GM18873 (cell line): ENCODE measurements at regions not wholly inside any gene's neighbourhood (a gene's known extent, or its start where the extent isn't known, plus 50 kb on each side); places are given as distances from the start of the nearest gene placed in this dataset.

ENCODE experiments used
- ATAC-seq: cut with Tn5 transposase; IDR thresholded peaks from one replicate; pipeline ENCODE4 v1.9.1; 2021; ENCODE audit warnings: mild to moderate bottlenecking, moderate library complexity, moderate number of reproducible peaks; ENCODE audit not compliant: unreplicated experiment, low FRiP score

DNA sequence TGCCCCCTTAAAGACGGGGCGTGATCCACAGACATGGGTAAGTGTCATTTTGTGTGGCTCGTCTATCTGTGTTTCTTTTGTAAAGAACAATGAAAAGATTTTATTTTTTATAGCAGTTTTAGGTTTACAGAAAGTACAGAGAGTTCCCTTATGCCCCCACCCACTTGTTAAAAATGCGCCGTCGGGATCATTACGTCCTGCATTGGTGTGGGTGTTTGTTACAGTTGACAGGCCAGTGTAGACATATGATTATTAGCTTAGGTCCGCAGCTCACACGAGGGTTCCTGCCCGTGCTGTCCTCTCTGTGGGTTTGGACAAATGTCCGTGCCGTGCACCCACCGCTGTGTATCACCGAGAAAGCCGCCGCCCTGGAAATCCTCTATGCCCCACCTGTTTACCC, 50.5 kb downstream of the RGS12 start:
- no peak for ATAC-seq

GRCh38 chr4:3344104-3344503, 51.3 kb downstream of the RGS12 start:
- ATAC-seq = no peak

- ATAC-seq = no peak
Observed at GRCh38 chr4:3344596-3344995, 51.8 kb downstream of the RGS12 start.

GRCh38 chr4:3345384-3345783, 52.6 kb downstream of the RGS12 start:
- ATAC-seq = no peak

GRCh38 chr4:3346146-3346545, 53.3 kb downstream of the RGS12 start:
- ATAC-seq = no peak

DNA sequence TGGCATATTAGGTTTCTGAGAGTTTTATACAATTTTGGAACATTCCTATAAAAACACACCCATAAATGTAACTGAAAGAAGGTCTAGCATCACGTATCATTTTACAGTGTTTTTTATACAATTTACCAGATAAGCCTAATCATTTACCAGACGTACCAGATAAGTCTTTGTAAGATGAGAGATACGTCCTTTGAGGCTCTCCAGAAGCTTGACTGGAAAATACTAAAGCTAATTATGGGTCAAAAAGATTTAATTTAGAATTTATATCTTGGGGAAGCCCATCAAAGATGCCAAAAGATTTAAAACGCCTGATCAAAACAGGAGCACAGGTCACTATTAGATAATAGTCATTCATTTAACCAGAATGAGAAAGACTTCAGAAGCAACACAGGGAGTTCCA, 55.0 kb downstream of the RGS12 start:
- no peak for ATAC-seq

- no peak for ATAC-seq
Observed at GRCh38 chr4:3348621-3349020, 55.8 kb downstream of the RGS12 start.

- ATAC-seq = no peak
Observed at GRCh38 chr4:3349116-3349515, 56.3 kb downstream of the RGS12 start.

- no peak for ATAC-seq
Observed at GRCh38 chr4:3351997-3352396, 59.2 kb downstream of the RGS12 start.

DNA sequence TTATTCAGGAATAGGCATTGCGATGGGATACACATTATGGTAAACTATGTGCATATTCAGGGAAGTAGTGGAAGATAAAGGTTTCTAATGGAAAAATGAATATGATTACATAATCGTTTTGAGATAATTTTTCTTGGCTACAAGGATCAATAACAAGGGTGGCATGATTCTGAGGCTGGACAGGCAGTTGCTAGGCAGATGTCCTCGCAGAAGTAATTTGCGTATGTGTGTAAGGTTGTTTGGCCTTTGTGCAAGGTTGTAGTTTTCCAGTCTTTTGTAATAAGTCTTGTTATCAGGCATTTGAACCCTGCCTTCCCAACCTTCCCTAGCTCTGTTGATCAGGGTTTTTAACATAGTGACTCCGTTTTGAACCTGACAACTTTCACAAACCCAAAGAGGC, 59.7 kb downstream of the RGS12 start:
- no peak for ATAC-seq

GRCh38 chr4:3352941-3353594, 60.2 kb downstream of the RGS12 start:
- ATAC-seq = no peak

GRCh38 chr4:3353752-3354454, 61.1 kb downstream of the RGS12 start:
- no peak for ATAC-seq

DNA sequence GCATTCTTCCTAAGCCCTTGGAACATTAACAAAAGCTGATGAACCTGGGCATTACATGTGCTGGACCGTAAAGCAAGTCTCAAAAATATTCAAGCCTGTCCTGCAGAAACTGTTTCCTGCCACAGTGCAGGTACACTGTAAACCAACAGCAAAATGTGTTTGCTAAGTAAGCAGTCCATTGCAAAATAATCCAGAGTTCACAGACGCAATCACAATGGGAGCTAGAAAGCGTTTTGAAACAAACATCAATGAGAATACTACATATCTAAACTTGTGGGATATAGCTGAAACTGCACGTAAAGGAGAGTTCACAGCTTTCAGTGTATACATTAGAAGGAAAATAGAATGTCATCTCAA, 61.6 kb downstream of the RGS12 start:
- no peak for ATAC-seq

DNA sequence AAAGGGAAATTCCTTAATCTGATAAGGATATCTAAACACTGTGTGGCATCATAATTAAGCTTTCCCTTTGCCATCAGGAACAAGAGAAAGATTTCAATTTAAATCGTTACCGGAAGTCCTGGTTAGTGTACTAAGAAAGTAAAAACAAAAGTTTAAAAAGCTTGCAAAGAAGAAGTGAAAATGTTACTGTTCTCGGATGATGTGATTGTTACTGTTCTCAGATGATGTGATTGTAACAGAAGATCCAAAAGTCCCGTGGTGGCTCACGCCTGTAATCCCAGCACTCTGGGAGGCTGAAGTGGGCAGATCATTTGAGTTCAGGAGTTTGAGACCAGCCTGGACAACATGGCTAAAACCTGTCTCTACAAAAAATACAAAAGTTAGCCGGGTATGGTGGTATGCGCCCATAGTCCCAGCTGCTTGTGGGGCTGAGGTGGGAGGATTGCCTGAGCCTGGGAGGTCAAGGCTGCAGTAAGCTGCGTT, 62.5 kb downstream of the RGS12 start:
- no peak for ATAC-seq

DNA sequence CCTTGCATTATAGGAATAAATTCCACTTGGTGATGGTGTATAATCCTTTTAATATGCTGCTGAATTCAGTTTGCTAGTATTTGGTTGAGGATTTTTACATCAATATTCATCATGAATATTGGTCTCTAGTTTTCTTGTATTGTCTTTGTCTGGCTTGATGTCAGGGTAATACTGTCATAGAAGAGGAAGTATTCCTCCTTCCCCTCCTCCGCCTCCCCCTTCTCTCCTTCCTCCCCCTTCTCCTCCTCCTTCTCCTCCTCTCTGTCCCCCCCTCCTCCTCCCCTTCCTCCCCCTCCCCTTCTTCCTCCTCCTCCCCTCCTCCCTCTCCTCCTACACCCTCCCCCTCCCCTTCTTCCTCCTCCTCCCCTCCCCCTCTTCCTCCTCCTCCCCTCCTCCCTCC, 65.8 kb downstream of the RGS12 start:
- no peak for ATAC-seq

GRCh38 chr4:3360777-3361176, 68.0 kb downstream of the RGS12 start:
- no peak for ATAC-seq

DNA sequence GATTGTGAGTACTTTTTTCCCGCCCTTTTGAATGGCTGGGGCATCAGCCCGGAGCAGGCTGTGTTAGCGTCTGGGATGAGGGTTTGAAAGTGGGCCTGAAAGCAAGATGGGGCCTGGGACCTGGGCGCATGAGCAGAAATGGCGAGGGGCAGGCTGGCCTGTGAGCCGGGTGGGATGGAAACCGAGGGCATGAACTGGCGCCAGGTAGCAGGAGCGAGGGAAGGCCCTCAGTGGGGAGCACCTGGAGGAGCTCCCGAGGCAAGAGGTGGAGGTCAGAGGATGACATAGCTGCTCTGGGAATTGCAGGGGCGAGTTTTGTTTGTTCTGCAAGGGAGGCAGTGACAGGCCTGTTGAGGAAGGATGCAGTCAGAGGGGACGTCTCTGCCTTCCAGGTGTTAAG, 68.6 kb downstream of the RGS12 start:
- ATAC-seq = no peak

GRCh38 chr4:3361896-3362295, 69.1 kb downstream of the RGS12 start:
- ATAC-seq = no peak

DNA sequence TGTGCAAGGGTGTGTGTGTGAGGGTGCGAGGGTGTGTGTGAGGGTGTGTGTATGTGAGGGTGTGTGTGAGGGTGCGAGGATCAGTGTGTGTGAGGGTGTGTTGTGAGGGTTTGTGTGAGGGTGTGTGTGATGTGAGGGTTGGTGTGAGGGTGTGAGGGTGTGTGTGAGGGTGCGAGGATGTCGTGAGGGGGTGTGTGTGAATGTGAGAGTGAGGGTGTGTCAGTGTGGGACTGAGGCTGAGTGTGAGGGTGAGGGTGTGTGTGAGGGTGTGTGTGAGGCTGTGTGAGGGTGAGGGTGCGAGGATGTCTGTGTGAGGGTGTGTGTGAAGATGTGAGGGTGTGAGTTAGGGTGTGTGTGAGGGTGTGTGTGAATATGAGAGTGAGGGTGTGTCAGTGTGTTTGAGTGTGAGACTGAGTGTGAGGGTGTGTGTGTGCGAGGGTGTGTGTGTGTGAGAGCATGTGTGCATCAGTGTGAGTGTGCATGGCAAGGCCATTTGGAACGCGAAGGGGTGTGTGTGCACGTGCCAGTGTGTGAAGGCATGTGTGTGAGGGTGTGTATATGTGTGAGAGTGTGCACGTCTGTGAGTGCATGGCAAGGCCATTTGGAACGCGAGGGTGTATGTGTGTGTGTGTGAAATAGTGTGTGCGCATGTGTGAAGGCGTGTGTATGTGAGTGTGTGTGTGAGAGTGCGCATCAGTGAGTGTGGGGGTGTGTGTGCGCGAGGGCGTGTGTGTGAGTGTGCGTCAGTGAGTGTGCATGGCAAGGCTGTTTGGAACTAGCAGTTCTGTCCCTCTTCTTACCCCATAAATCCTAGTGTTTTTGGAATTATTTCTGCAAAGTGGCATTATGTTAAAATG, 69.8 kb downstream of the RGS12 start:
- ATAC-seq = no peak

DNA sequence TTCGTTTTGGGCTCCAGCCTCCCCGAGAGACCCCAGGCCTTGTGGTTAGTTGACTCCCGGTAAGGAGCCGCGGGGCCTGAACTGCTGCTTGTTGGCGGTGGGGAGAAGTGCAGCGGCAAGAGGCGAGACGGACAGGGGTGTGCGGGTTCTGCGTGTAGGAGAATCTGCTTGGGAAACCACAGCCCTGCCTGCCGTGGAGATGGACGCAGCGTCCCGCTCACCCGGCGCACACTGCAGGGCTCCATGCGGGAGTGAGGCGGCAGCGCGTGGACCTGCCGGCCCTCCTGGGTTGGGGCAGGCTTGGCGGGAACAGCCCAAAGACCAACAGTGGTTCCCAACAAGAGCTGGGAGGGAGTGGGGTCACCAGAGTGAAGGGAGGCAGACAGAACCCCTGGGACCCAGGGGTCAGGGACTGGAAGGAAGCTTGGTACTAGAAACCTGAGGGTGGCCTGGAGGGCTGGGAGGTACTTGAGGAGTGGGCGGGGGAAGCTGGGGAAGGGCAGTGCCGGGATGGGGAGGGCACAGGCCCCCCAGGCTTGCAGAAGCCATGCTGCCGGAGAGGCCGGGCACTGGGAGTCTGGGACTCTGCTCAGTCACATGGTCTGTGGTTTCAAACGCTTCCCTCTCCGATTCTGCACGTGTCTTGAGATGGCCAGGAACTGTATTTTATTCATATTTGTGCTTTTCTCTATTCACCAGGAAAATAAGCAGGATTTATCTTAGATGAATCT, 70.8 kb downstream of the RGS12 start:
- ATAC-seq = no peak

DNA sequence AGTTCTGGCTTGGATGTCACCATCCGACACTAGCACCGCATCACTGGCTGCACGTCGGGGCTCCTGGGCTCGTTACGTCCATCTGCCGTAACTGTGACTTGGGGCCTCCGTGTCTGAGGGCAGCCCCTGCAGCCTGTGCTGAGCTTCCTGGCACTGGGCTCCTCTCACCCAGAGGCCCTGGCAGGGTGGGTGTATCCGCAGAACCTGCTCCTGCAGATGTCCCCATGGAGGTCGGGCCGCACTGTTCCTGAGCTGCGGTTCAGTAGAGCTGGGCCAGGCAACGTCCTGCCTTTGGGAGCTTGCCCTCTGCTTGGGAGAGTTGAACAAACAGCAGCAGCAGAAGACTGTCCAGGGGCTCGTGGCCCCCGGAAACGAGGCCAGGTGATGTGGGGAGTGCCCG, 71.4 kb downstream of the RGS12 start:
- no peak for ATAC-seq
